Inflammatory macrophage (primary cell): ENCODE measurements at regions not wholly inside any gene's neighbourhood (a gene's known extent, or its start where the extent isn't known, plus 50 kb on each side); places are given as distances from the start of the nearest gene placed in this dataset.

ENCODE experiments used
- DNase-seq, 2 donors: peaks; one replicate each; pipeline ENCODE4 v3.0.0-alpha.2; 2020 to 2022

- DNase-seq = no peak
Measured at GRCh38 chr6:120055071-120055470, 705.5 kb upstream of the MAN1A1 start.

- no peak for DNase-seq
Measured at GRCh38 chr6:120039664-120040063, 690.1 kb upstream of the MAN1A1 start.

- DNase-seq = no peak
Measured at GRCh38 chr6:120031837-120032236, 682.3 kb upstream of the MAN1A1 start.

- DNase-seq = no peak
Measured at GRCh38 chr6:120026791-120027190, 677.2 kb upstream of the MAN1A1 start.

GRCh38 chr6:120010075-120010474, 660.5 kb upstream of the MAN1A1 start:
- DNase-seq = no peak

DNA sequence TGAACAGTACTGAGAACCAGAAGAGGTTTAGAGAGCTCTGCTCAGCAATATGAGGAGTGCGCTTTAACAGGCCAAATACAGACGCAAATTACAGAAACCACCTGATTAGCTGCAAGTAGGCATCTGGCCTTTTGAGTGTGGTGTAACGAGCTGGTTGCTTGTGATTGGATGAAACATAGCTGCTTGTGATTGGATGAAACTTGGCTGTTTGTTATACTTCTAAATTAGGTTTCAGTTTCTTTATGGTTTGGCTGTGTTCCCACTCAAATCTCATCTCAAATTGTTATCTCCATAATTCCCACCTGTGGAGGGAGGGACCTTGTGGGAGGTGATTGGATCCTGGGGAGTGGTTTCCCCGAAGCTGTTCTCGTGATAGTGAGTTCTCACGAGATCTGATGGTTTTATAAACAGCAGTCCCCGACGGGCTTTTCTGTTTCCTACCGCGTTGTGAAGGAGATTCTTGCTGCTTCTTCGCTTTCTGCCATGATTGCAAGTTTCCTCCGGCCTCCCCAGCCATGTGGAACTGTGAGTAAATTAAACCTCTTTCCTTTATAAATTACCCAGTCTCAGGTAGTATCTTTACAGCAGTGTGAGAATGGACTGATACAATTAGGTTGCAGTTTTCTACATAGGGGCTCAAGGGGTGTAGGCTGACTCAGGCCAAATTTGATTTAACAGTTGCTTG, 655.9 kb upstream of the MAN1A1 start:
- no peak for DNase-seq

- DNase-seq = no peak
Measured at GRCh38 chr6:119986934-119987549, 637.5 kb upstream of the MAN1A1 start.

DNA sequence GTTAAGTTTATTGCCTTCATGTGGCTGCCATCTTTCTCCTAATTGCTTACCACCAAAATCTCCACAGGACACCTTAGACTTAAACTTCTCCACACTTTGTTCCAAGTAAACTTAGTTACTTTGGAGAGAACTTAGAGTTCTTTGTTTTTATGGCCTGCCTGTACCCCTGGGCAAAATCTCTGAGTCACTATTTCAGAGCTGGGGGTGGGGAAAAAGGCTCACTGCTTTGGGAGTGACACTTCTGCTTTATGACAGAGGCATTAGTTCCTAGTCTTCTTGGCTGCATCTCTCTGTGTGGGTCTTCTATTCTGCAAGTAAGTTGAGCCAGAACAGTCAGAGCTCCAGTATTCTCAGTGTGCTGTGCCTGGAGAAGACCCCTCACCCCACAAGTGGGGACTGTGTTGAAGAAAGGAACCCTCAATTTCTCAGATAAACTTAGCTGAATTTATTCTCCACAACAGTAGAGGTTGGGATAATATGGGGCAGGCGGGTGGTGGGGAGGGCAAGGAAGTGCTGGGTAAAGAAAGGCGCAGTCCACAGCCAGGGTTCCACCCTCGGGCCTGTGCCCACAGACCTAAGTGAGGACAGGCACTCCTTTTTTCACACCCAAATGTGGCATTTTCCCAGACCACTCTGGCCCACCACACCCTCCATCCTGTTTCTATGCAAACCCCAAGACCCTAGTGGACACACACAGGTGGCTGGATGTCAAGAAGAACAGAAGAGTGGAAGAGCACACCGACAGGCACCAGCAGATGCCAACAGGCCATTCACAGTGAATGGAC, 636.6 kb upstream of the MAN1A1 start:
- DNase-seq = peak; percentile 48 to 64

- DNase-seq = no peak
Measured at GRCh38 chr6:119980802-119981201, 631.2 kb upstream of the MAN1A1 start.

DNA sequence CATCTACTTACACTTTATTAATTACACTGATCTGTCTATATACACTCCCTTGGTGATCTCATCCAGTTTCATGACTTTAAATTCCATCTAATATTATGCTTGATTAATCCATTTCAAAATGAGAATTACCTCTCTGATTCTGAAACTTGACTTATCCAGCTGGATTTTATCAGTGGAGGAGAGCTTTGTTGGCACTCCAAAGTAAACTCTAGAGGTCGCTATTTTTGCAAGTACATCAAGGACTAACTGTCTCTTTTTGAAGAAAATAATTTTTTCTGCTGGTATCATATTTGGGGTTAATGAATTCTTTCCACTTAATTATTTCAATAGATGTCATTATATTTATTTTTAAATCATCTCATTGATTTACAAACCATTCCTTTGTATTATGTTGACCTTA, 630.3 kb upstream of the MAN1A1 start:
- DNase-seq = no peak

GRCh38 chr6:119978274-119978889, 628.8 kb upstream of the MAN1A1 start:
- DNase-seq = peak in 1 of 2 donors; percentile 20

GRCh38 chr6:119974430-119975159, 625.0 kb upstream of the MAN1A1 start:
- no peak for DNase-seq

DNA sequence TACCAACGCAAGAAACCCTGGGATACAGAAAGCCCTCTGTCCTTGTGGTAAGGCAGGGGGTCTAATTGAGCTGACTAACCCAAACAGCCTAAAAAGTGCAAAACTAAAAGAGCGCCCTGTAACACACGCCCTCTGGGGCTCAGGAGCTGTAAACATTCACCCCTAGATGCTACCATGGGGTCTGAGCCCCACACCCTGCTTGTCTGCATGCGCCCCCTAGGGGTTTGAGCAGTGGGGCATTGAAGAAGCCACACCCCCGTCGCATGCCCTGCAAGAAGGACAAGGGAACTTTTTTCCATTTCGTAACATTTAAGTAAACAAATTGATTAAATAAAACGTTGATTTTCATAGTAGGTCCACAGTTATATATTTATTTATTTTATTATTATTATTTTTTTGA, 616.9 kb upstream of the MAN1A1 start:
- no peak for DNase-seq

DNA sequence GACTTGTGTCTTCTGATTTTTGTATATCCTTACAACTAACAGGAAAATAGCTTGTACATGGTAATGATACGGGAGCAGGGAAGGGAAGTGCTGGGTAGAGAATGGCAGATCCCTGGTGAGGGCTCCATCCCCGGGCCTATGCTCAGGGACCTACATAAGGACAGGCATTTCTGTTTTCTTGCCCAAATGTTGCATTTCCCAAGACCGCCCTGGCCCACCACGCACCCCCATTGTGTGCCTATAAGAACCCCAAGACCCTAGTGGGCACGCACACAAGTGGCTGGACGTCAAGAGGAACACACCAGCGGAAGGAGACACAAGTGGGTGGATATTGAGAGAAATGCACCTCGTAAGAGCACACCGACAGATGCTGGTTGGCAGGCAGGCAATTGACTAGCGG, 616.3 kb upstream of the MAN1A1 start:
- DNase-seq = no peak

DNA sequence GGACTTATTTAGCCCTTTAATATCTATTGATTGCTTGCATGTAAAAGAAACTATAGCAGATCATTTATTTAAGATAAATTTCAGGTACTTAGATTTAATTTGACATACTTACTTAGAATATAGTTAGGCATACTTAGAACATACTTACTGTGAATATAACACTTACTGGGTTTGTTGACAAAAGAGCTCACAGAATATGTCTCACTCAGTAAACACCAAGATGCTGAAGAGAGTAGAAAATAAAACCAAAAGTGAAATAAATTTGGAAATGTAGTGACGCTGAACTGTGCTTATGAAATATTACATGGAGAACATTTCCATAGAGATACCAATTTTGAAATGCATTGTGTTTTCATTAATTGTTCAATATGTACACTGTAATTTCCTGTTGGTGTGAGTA, 615.4 kb upstream of the MAN1A1 start:
- no peak for DNase-seq

GRCh38 chr6:119962505-119962904, 612.9 kb upstream of the MAN1A1 start:
- no peak for DNase-seq

DNA sequence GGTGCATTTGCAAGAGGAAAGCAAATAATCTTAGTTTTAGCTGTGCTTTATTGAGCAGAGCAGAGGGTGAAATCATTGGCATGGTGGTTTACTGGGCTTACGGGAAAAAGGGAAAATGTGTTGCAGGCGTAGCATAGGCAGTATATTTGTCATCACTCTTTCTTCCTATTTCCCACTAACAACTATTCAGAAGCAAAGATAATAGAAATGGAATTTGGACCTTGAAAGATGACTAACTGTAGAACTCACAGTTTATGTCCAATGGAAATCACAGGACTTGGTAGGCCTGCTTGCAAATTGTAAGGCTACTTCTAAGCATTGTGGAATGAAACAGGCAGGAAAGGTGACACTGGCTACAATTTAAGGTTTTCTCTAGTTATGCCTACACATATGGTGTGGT, 611.9 kb upstream of the MAN1A1 start:
- DNase-seq = no peak

- DNase-seq = no peak
Measured at GRCh38 chr6:119960456-119960855, 610.9 kb upstream of the MAN1A1 start.

- DNase-seq = no peak
Measured at GRCh38 chr6:119960036-119960435, 610.5 kb upstream of the MAN1A1 start.

GRCh38 chr6:119957195-119957594, 607.6 kb upstream of the MAN1A1 start:
- DNase-seq = no peak

DNA sequence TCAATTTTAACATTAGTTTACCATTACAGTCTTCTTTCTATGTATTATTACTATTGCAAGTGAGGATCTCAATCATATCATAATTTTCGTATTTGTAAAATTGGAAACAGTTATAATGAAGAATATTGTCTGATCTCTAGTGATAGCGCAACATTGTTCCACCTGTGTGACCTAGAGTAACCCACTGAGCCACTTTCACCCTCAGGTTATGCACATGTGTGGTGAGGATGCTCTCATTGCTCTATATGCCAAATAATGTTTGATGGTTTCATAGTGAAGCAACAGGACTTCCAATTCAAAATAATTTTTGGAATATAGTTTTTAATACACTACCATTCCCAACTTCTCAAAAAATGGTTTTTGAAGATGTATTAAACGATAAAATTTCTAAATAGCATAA, 603.1 kb upstream of the MAN1A1 start:
- no peak for DNase-seq

GRCh38 chr6:119950681-119951080, 601.1 kb upstream of the MAN1A1 start:
- DNase-seq = no peak
